Right atrium auricular region (tissue), 2 donors: ENCODE measurements at regions not wholly inside any gene's neighbourhood (a gene's known extent, or its start where the extent isn't known, plus 50 kb on each side); places are given as distances from the start of the nearest gene placed in this dataset.
"Not testable (repeated sequence)": the region's sequence is repeated elsewhere in the genome, so short reads cannot be mapped to it uniquely, and the experiment has no call there.

Source experiments
- DNase-seq: peaks from one replicate; pipeline ENCODE4 v3.0.0-alpha.2; 2019; ENCODE audit warnings: low spot score
- H3K27ac ChIP-seq, 2 donors: fragments of 200-600 bp; sonication (generic); 1 replicate in 1 of 2; 2 replicates in 1 of 2; pipeline ENCODE4 v1.5.1; 2016 to 2019
- H3K27me3 ChIP-seq, 2 donors: fragments of 200-600 bp; sonication (generic); one replicate each; pipeline versions ENCODE4 v1.5.1 to v1.6.0; 2017 to 2019
- H3K36me3 ChIP-seq: fragments of 200-600 bp; sonication (generic); one replicate; pipeline ENCODE4 v1.5.1; 2016
- H3K4me1 ChIP-seq, 2 donors: fragments of 200-600 bp; sonication (generic); one replicate each; pipeline versions ENCODE4 v1.5.1 to v1.6.0; 2017 to 2019
- H3K4me3 ChIP-seq, 2 donors: fragments of 200-600 bp; sonication (generic); 1 replicate in 1 of 2; 2 replicates in 1 of 2; pipeline ENCODE4 v1.5.1; 2017 to 2019; ENCODE audit warnings: mild to moderate bottlenecking in 1 of 2, moderate library complexity in 1 of 2
- H3K9me3 ChIP-seq, 2 donors: fragments of 200-600 bp; sonication (generic); one replicate each; pipeline ENCODE4 v1.5.1; 2019
- TF ChIP-seq, protein P1 (sequence below), 2 donors: fragments of 200-600 bp; sonication (generic); IDR thresholded peaks; one replicate each; pipeline ENCODE4 v1.5.1; 2019; ENCODE audit warnings: antibody characterized with exemption in 2 of 2

DNA sequence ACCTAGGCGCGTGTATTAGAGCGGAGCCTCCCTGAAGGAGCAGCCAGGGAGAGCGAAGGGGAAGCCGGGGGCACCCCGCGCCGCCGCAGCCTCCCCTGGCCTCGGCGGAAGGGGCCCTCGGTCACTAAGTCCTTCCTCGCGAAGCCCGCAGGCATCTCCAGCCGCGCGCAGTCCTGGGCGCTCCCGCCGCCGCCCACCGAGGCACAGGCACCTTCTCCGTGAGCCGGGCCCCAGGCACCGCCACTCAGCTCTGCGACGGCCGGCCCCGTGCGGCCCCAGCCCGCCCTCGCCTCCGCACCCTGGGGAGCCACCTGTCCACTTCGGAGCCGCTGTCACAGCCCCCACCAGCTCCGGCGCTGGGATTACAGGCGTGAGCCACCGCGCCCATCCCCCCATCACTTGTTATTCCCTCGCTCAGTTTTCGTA lies 80.8 kb downstream of the ZNF467 start:
- H3K9me3 ChIP-seq, result peaks cover 0 to 5% of the 10 kb centered on the region in 2 donors
- no peaks in the 10 kb centered on the region for H3K36me3 ChIP-seq
- peaks cover 0 to 22% of the 10 kb centered on the region in 2 donors for H3K27me3 ChIP-seq
- no peak for DNase-seq
- TF ChIP-seq, protein P1, sequence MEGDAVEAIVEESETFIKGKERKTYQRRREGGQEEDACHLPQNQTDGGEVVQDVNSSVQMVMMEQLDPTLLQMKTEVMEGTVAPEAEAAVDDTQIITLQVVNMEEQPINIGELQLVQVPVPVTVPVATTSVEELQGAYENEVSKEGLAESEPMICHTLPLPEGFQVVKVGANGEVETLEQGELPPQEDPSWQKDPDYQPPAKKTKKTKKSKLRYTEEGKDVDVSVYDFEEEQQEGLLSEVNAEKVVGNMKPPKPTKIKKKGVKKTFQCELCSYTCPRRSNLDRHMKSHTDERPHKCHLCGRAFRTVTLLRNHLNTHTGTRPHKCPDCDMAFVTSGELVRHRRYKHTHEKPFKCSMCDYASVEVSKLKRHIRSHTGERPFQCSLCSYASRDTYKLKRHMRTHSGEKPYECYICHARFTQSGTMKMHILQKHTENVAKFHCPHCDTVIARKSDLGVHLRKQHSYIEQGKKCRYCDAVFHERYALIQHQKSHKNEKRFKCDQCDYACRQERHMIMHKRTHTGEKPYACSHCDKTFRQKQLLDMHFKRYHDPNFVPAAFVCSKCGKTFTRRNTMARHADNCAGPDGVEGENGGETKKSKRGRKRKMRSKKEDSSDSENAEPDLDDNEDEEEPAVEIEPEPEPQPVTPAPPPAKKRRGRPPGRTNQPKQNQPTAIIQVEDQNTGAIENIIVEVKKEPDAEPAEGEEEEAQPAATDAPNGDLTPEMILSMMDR (IDR thresholded peaks at IDR 0.05), result no peak
- H3K4me3 ChIP-seq, result peak overlapping the region; percentile 22 to 40
- H3K4me1 ChIP-seq, result peaks cover 0 to 6% of the 10 kb centered on the region in 2 donors
- no peak overlapping the region for H3K27ac ChIP-seq

GRCh38 chr7:149692056-149692455 lies 81.3 kb downstream of the ZNF467 start:
- Histone ChIP-seq H3K4me3 (no peak overlapping the region), H3K27me3 (peaks cover 0 to 22% of the 10 kb centered on the region in 2 donors)
- TF ChIP-seq, protein P1 (IDR thresholded peaks at IDR 0.05), result no peak

DNA sequence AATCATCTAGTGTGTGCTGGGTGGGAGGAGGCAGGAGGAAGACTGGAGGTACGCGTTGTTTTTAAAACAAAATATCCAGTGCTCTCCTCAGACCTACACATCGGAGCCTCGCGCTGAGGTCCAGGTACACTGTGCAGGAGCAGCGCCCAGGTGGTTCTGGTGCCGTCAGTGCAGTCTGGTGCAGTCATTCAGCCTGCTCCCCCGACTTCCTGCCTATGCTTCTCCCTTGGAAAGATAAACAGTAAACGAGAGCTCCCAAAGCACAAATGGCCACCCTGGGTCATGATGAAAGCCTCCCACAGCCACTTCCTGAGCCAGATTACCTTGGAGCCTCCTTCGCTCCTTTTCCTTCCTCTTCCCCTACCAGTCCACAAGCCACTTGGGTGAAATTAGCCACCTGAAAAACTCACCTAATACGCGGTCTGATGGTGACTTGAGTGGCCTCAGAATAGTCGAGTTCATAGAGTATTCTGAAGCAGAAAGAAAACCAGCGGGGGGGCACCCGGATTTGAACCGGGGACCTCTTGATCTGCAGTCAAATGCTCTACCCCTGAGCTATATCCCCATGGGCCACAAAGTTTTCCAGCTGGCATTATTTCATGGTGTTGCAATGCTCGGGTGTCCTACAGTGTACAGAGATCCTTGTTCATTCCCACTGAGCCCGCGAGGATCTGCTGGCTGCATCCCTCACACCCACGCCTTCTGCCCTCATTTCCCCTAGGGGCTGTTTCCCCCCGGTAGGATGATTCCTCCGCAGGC lies 82.5 kb downstream of the ZNF467 start:
- Histone ChIP-seq H3K4me1 (peaks cover 0 to 6% of the 10 kb centered on the region in 2 donors), H3K4me3 (no peak overlapping the region), H3K27ac (no peak overlapping the region), H3K27me3 (peaks cover 0 to 22% of the 10 kb centered on the region in 2 donors), H3K9me3 (peaks cover 0 to 5% of the 10 kb centered on the region in 2 donors), H3K36me3 (no peaks in the 10 kb centered on the region)
- TF ChIP-seq, protein P1 (IDR thresholded peaks at IDR 0.05), result no peak
- peak; percentile 76 for DNase-seq

More at GRCh38 chr7:149692056-149692455, 81.3 kb downstream of the ZNF467 start:
- peaks cover 0 to 6% of the 10 kb centered on the region in 2 donors for H3K4me1 ChIP-seq
- H3K27ac ChIP-seq, result no peak overlapping the region
- DNase-seq, result no peak
- no peaks in the 10 kb centered on the region for H3K36me3 ChIP-seq
- H3K9me3 ChIP-seq, result peaks cover 0 to 5% of the 10 kb centered on the region in 2 donors

- peaks cover 0 to 6% of the 10 kb centered on the region in 2 donors for H3K4me1 ChIP-seq
- no peak overlapping the region for H3K27ac ChIP-seq
- no peak for DNase-seq
- peaks cover 0 to 22% of the 10 kb centered on the region in 2 donors for H3K27me3 ChIP-seq
- no peak overlapping the region for H3K4me3 ChIP-seq
- H3K9me3 ChIP-seq, result peaks cover 0 to 5% of the 10 kb centered on the region in 2 donors
- TF ChIP-seq, protein P1 (IDR thresholded peaks at IDR 0.05), result no peak
- H3K36me3 ChIP-seq, result no peaks in the 10 kb centered on the region
Measured at GRCh38 chr7:149689291-149689721, 84.1 kb downstream of the ZNF467 start.

DNA sequence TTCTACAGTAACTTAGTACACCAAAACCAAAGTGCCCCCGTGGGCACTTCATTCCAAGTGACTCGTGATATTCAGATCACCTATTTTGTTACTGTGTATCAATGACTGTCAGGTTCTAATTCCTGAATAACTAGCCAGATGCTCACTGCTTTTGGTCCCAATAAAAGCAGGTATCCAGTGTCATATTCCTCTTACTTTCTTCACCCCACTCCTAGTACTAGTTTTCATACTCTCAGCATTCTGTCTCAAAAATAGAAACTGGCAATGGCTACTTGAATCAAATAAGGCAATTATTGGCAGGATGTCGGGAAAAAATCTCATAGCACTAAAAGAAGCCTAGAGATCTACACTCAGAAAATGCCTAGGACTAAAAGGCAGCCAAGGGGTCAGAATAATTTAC lies 84.6 kb downstream of the ZNF467 start:
- no peak overlapping the region for H3K4me3 ChIP-seq
- H3K9me3 ChIP-seq, result peaks cover 0 to 5% of the 10 kb centered on the region in 2 donors
- peaks cover 0 to 6% of the 10 kb centered on the region in 2 donors for H3K4me1 ChIP-seq
- DNase-seq, result no peak
- no peak overlapping the region for H3K27ac ChIP-seq
- TF ChIP-seq, protein P1 (IDR thresholded peaks at IDR 0.05), result no peak
- H3K36me3 ChIP-seq, result no peaks in the 10 kb centered on the region
- peaks cover 0 to 22% of the 10 kb centered on the region in 2 donors for H3K27me3 ChIP-seq

- not testable (repeated sequence) for DNase-seq, H3K4me3 ChIP-seq, H3K9me3 ChIP-seq, H3K4me1 ChIP-seq, H3K36me3 ChIP-seq, H3K27ac ChIP-seq
- peaks cover 0 to 17% of the 10 kb centered on the region in 2 donors for H3K27me3 ChIP-seq
Measured at GRCh38 chr7:149687820-149688219, 85.6 kb downstream of the ZNF467 start.
